H1 (cell line): ENCODE measurements at regions not wholly inside any gene's neighbourhood (a gene's known extent, or its start where the extent isn't known, plus 50 kb on each side); places are given as distances from the start of the nearest gene placed in this dataset.

Experiments
- CTCF ChIA-PET: fragments of 300-600 bp; sonication (Branson Sonifier 250); formaldehyde crosslinking; loops from one replicate; lab custom pipeline; 2021; ENCODE audit not compliant: partially characterized antibody; lab: Charles Lee
- POLR2A ChIA-PET: fragments of 300-600 bp; sonication (Branson Sonifier 250); formaldehyde crosslinking; loops from one replicate; lab custom pipeline; 2021; ENCODE audit warnings: inconsistent platforms; ENCODE audit not compliant: partially characterized antibody; lab: Charles Lee
- DNase-seq, 2 experiments: peaks; one replicate each; pipeline versions ENCODE4 v3.0.0 to v3.0.0-alpha.2; 2010 to 2022; ENCODE audit warnings: low spot score in 2 of 2, low read depth in 1 of 2, mixed read lengths in 1 of 2
- FAIRE-seq: peaks from 2 replicates; lab custom pipeline; 2011; peaks lifted over from hg19 to GRCh38; lab: Jason Lieb, UNC
- H2AFZ ChIP-seq: 2 replicates; pipeline ENCODE4 v1.8.1; 2012; ENCODE audit warnings: low read length, inconsistent platforms
- H2AK5ac ChIP-seq: 2 replicates; pipeline ENCODE4 v1.6.1; 2013; ENCODE audit warnings: low read depth, low read length
- H2BK120ac ChIP-seq: replicated peaks from 2 replicates; pipeline ENCODE3; 2013; ENCODE audit warnings: low read depth, low read length, inconsistent platforms
- H2BK12ac ChIP-seq: 2 replicates; pipeline ENCODE4 v1.6.1; 2013; ENCODE audit warnings: low read depth, low read length
- H2BK15ac ChIP-seq: 2 replicates; pipeline ENCODE4 v1.6.1; 2013; ENCODE audit warnings: low read length
- H2BK20ac ChIP-seq: 2 replicates; pipeline ENCODE4 v1.6.1; 2013; ENCODE audit warnings: low read length
- H2BK5ac ChIP-seq: 2 replicates; pipeline ENCODE4 v1.6.1; 2013; ENCODE audit warnings: low read depth, low read length
- H3K14ac ChIP-seq: 2 replicates; pipeline ENCODE4 v1.6.1; 2013; ENCODE audit warnings: inconsistent platforms; ENCODE audit not compliant: insufficient read length
- H3K18ac ChIP-seq: 2 replicates; pipeline ENCODE4 v1.6.1; 2013; ENCODE audit warnings: low read length; ENCODE audit errors: extremely low read depth
- H3K23ac ChIP-seq: 2 replicates; pipeline ENCODE4 v1.6.1; 2013; ENCODE audit warnings: inconsistent platforms; ENCODE audit not compliant: insufficient read length
- H3K23me2 ChIP-seq: 2 replicates; pipeline ENCODE4 v1.6.1; 2013; ENCODE audit warnings: low read depth, low read length
- H3K27ac ChIP-seq: 2 replicates; pipeline ENCODE4 v1.6.1; 2011; ENCODE audit warnings: low read depth, low read length, inconsistent platforms
- H3K27me3 ChIP-seq, 4 experiments: replicated peaks in 1 of 4; 1 replicate in 1 of 4; 2 replicates in 3 of 4; pipeline versions ENCODE4 v1.6.1 to v1.8.1; 2011 to 2013; ENCODE audit warnings: low read length in 3 of 4, mild to moderate bottlenecking in 3 of 4, inconsistent platforms in 2 of 4, mixed read lengths in 2 of 4, moderate library complexity in 1 of 4; ENCODE audit not compliant: control insufficient read depth in 3 of 4, insufficient read depth in 3 of 4; ENCODE audit errors: extremely low read depth in 1 of 4
- H3K36me3 ChIP-seq, 4 experiments: 2 replicates each; pipeline versions ENCODE4 v1.6.1 to v1.8.1; 2011 to 2013; ENCODE audit warnings: mild to moderate bottlenecking in 4 of 4, low read length in 3 of 4, moderate library complexity in 2 of 4, control low read depth in 1 of 4, inconsistent platforms in 1 of 4; ENCODE audit not compliant: insufficient read depth in 4 of 4, control insufficient read depth in 2 of 4
- H3K4ac ChIP-seq: replicated peaks from 2 replicates; pipeline ENCODE3; 2013; ENCODE audit warnings: low read length, low read depth, mixed read lengths, inconsistent platforms; ENCODE audit not compliant: insufficient read length
- H3K4me1 ChIP-seq, 4 experiments: replicated peaks in 1 of 4; 1 replicate in 1 of 4; 2 replicates in 3 of 4; pipeline versions ENCODE4 v1.6.1 to v1.8.1; 2011 to 2013; ENCODE audit warnings: low read length in 3 of 4, inconsistent platforms in 2 of 4, mixed read lengths in 1 of 4; ENCODE audit not compliant: insufficient read depth in 4 of 4, control insufficient read depth in 3 of 4
- H3K4me2 ChIP-seq, 2 experiments: 2 replicates each; pipeline versions ENCODE4 v1.6.1 to v1.8.1; 2011 to 2013; ENCODE audit warnings: low read depth in 2 of 2, low read length in 2 of 2, control low read depth in 1 of 2, inconsistent platforms in 1 of 2, mild to moderate bottlenecking in 1 of 2; ENCODE audit not compliant: insufficient read depth in 1 of 2
- H3K4me3 ChIP-seq, 4 experiments: fragments of 200-600, 300-600 bp in 1 of 4; sonication (generic), shearing (Covaris generic), sonication (Bioruptor Twin) in 1 of 4; 2 replicates each; pipeline versions ENCODE4 v1.5.1 to v1.8.1; 2011 to 2016; ENCODE audit warnings: low read length in 4 of 4, low read depth in 3 of 4, control low read depth in 2 of 4, inconsistent platforms in 2 of 4, mild to moderate bottlenecking in 2 of 4, mixed read lengths in 1 of 4, moderate library complexity in 1 of 4; ENCODE audit not compliant: insufficient read depth in 2 of 4; ENCODE audit errors: extremely low read depth in 1 of 4
- H3K56ac ChIP-seq: replicated peaks from 2 replicates; pipeline ENCODE3; 2013; ENCODE audit warnings: low read depth, mild to moderate bottlenecking, mixed read lengths, low read length, inconsistent platforms; ENCODE audit not compliant: insufficient read length
- H3K79me1 ChIP-seq: 2 replicates; pipeline ENCODE4 v1.6.1; 2013; ENCODE audit warnings: low read depth, low read length, control low read depth
- H3K79me2 ChIP-seq, 2 experiments: 2 replicates each; pipeline versions ENCODE4 v1.6.1 to v1.8.1; 2012 to 2013; ENCODE audit warnings: low read length in 2 of 2, mild to moderate bottlenecking in 2 of 2, inconsistent platforms in 1 of 2; ENCODE audit not compliant: insufficient read depth in 2 of 2, control insufficient read depth in 1 of 2
- H3K9ac ChIP-seq, 4 experiments: replicated peaks in 1 of 4; 1 replicate in 1 of 4; 2 replicates in 3 of 4; pipeline versions ENCODE4 v1.6.1 to v1.8.1; 2011 to 2013; ENCODE audit warnings: low read depth in 3 of 4, low read length in 3 of 4, control low read depth in 2 of 4, mild to moderate bottlenecking in 2 of 4, moderate library complexity in 2 of 4, inconsistent platforms in 1 of 4; ENCODE audit errors: extremely low read depth in 1 of 4
- H3K9me3 ChIP-seq, 2 experiments: 2 replicates each; pipeline versions ENCODE4 v1.6.1 to v1.8.1; 2012 to 2013; ENCODE audit warnings: mild to moderate bottlenecking in 2 of 2, moderate library complexity in 2 of 2, control low read depth in 1 of 2, inconsistent platforms in 1 of 2, low read depth in 1 of 2, low read length in 1 of 2, mixed read lengths in 1 of 2; ENCODE audit not compliant: insufficient read depth in 2 of 2
- H4K20me1 ChIP-seq, 2 experiments: replicated peaks in 1 of 2; 2 replicates each; pipeline versions ENCODE3 to v1.8.1; 2011 to 2013; ENCODE audit warnings: inconsistent platforms in 2 of 2, low read length in 2 of 2, mild to moderate bottlenecking in 1 of 2; ENCODE audit not compliant: insufficient read depth in 2 of 2, control insufficient read depth in 1 of 2
- H4K5ac ChIP-seq: 2 replicates; pipeline ENCODE4 v1.6.1; 2013; ENCODE audit warnings: low read length, low read depth, mixed read lengths, inconsistent platforms; ENCODE audit not compliant: insufficient read length
- H4K8ac ChIP-seq: 2 replicates; pipeline ENCODE4 v1.8.0; 2013; ENCODE audit warnings: mild to moderate bottlenecking, moderate library complexity, low read length, inconsistent platforms; ENCODE audit not compliant: insufficient read depth; ENCODE audit errors: extremely low read depth
- H4K91ac ChIP-seq: replicated peaks from 2 replicates; pipeline ENCODE3; 2013; ENCODE audit warnings: low read length, mixed read lengths, inconsistent platforms; ENCODE audit not compliant: insufficient read length
- ASH2L ChIP-seq: fragments of 200-600, 300-600 bp; sonication (generic); IDR thresholded peaks from one replicate; pipeline ENCODE4 v1.7.1; 2017; ENCODE audit warnings: low read length
- BACH1 ChIP-seq: IDR thresholded peaks from 2 replicates; pipeline ENCODE4 v1.6.1; 2012; ENCODE audit warnings: low read length, improper control_type of control experiment
- BCL11A ChIP-seq, 2 experiments: IDR thresholded peaks; one replicate each; pipeline ENCODE4 v1.6.1; 2011; ENCODE audit warnings: low read depth in 2 of 2, low read length in 2 of 2, mild to moderate bottlenecking in 2 of 2
- CBX8 ChIP-seq: fragments of 300-800, 300-1000 bp; sonication (generic); IDR thresholded peaks from 2 replicates; pipeline ENCODE4 v1.7.1; 2016; ENCODE audit warnings: low read depth, low read length, borderline replicate concordance
- CHD2 ChIP-seq: IDR thresholded peaks from 2 replicates; pipeline ENCODE4 v1.6.1; 2012; ENCODE audit warnings: low read length, improper control_type of control experiment
- CTBP2 ChIP-seq: IDR thresholded peaks from 2 replicates; pipeline ENCODE4 v1.7.0; 2011; ENCODE audit warnings: borderline replicate concordance, mild to moderate bottlenecking, moderate library complexity, mixed read lengths, low read length; ENCODE audit not compliant: insufficient read depth, insufficient read length
- CTCF ChIP-seq, 3 experiments: IDR thresholded peaks; 1 replicate in 2 of 3; 2 replicates in 1 of 3; pipeline versions ENCODE4 v1.5.1 to v1.6.1; 2011; ENCODE audit warnings: low read length in 3 of 3, mild to moderate bottlenecking in 3 of 3, inconsistent platforms in 2 of 3, low read depth in 1 of 3, moderate library complexity in 1 of 3; ENCODE audit not compliant: insufficient read depth in 1 of 3; ENCODE audit errors: control extremely low read depth in 1 of 3
- EP300 ChIP-seq, 2 experiments: IDR thresholded peaks; 1 replicate in 1 of 2; 2 replicates in 1 of 2; pipeline ENCODE4 v1.6.1; 2011 to 2012; ENCODE audit warnings: low read depth in 2 of 2, low read length in 2 of 2, mild to moderate bottlenecking in 2 of 2, borderline replicate concordance in 1 of 2, inconsistent platforms in 1 of 2, moderate library complexity in 1 of 2
- NRF1 ChIP-seq: IDR thresholded peaks from 2 replicates; pipeline ENCODE4 v1.6.1; 2011; ENCODE audit warnings: mild to moderate bottlenecking, low read depth, low read length, improper control_type of control experiment
- RXRA ChIP-seq: IDR thresholded peaks from 2 replicates; pipeline ENCODE4 v1.6.1; 2011; ENCODE audit warnings: low read depth, mild to moderate bottlenecking, low read length, moderate library complexity; ENCODE audit not compliant: insufficient read depth
- SIX5 ChIP-seq: IDR thresholded peaks from 2 replicates; pipeline ENCODE4 v1.6.1; 2011; ENCODE audit warnings: mild to moderate bottlenecking, low read depth, low read length
- YY1 ChIP-seq: IDR thresholded peaks from 2 replicates; pipeline ENCODE4 v1.6.1; 2011; ENCODE audit warnings: low read depth, mild to moderate bottlenecking, low read length
- ZNF274 ChIP-seq: IDR thresholded peaks from 2 replicates; pipeline ENCODE4 v1.7.0; 2012; ENCODE audit warnings: low read length, borderline replicate concordance; ENCODE audit errors: extremely low read depth
- WGBS, 2 experiments: shearing (Covaris generic) in 1 of 2; methylation state at CpG; one replicate each; pipeline versions ENCODE4 v1.1.6 to v1.1.7; 2013 to 2015; ENCODE audit warnings: low lambda C conversion rate in 2 of 2, mixed read lengths in 2 of 2, inconsistent platforms in 1 of 2, low coverage in 1 of 2, missing lambda C conversion rate in 1 of 2; ENCODE audit not compliant: insufficient replicate concordance in 2 of 2, insufficient coverage in 1 of 2, insufficient read length in 1 of 2; ENCODE audit errors: extremely low coverage in 1 of 2, missing lambda C conversion rate in 1 of 2; 5-methylcytosine and 5-hydroxymethylcytosine counted together

GRCh38 chr18:43606795-43607194 lies 329.5 kb upstream of the SYT4 start:
- Histone ChIP-seq H3K79me1 (no peaks in the 10 kb centered on the region), H3K4me1 (no peaks in the 10 kb centered on the region), H3K56ac (no peak overlapping the region), H2BK5ac (no peak overlapping the region), H2BK120ac (no peak overlapping the region), H3K27me3 (no peaks in the 10 kb centered on the region), H4K8ac (no peak overlapping the region), H3K9ac (no peak overlapping the region), H3K4ac (no peak overlapping the region), H2AK5ac (no peak overlapping the region), H2AFZ (no peak overlapping the region), H3K23me2 (no peaks in the 10 kb centered on the region), H3K36me3 (no peaks in the 10 kb centered on the region), H3K14ac (no peak overlapping the region), H3K4me3 (no peak overlapping the region), H3K79me2 (no peaks in the 10 kb centered on the region), H3K9me3 (peaks cover 0 to 10% of the 10 kb centered on the region in 2 experiments; a peak in 3 of 4 replicates), H3K4me2 (no peak overlapping the region), H3K18ac (no peak overlapping the region), H2BK12ac (no peak overlapping the region), H3K23ac (no peak overlapping the region), H2BK20ac (no peak overlapping the region), H4K5ac (no peak overlapping the region), H2BK15ac (no peak overlapping the region), H4K20me1 (no peaks in the 10 kb centered on the region), H3K27ac (no peak overlapping the region), H4K91ac (no peak overlapping the region)
- POLR2A ChIA-PET = no interaction called here
- DNase-seq (no peak), FAIRE-seq (no peak)
- 90% methylated on average over 5 of the region's 5 CpGs; no CpG with 5 or more reads in 1 of the 2 experiments for WGBS, 2 experiments
- CTCF ChIA-PET = interaction anchor here (1.0 to 2.4 kb wide), 3 partner anchors 14 to 36 kb away, joined by 5 to 14 read pairs (median 5); no protein-coding TSS in a partner anchor
- TF ChIP-seq CTBP2 (no peak), BACH1 (no peak), ASH2L (no peak), YY1 (no peak), CBX8 (no peak), ZNF274 (no peak), SIX5 (no peak), CTCF (IDR thresholded peaks at IDR 0.05; ENCODE audit: control extremely low read depth in 1 of 3, insufficient read depth in 1 of 3, low read depth in 1 of 3, low read length in 3 of 3) (no peak), BCL11A (IDR thresholded peaks at IDR 0.05; ENCODE audit: low read depth in 2 of 2, low read length in 2 of 2) (no peak), NRF1 (no peak), EP300 (IDR thresholded peaks at IDR 0.05; ENCODE audit: borderline replicate concordance in 1 of 2, low read depth in 2 of 2, low read length in 2 of 2) (no peak), CHD2 (no peak), RXRA (no peak)
